ENCODE measurements at regions not wholly inside any gene's neighbourhood (a gene's known extent, or its start where the extent isn't known, plus 50 kb on each side); places are given as distances from the start of the nearest gene placed in this dataset.

GRCh38 chr6:130585587-130585986, 219.8 kb downstream of the TMEM200A start:
- Histone ChIP-seq H3K9me3 (ENCODE audit: insufficient read depth, low read depth, low read length) (no peaks in the 10 kb centered on the region), H3K4me1 (ENCODE audit: insufficient read depth, low read length) (no peaks in the 10 kb centered on the region), H3K9ac (ENCODE audit: low read depth, low read length) (no peak overlapping the region), H3K36me3 (ENCODE audit: insufficient read depth, low read length) (no peaks in the 10 kb centered on the region), H3K27me3 (ENCODE audit: insufficient read depth, low read length) (no peaks in the 10 kb centered on the region), H3K4me3 (ENCODE audit: low read length) (no peak overlapping the region), H3K27ac (ENCODE audit: low read depth, low read length) (no peak overlapping the region)
- 98% methylated on average over 5 of the region's 5 CpGs for WGBS

GRCh38 chr6:130587778-130588520, 222.1 kb downstream of the TMEM200A start:
- Histone ChIP-seq H3K27ac (ENCODE audit: low read depth, low read length) (no peak overlapping the region), H3K4me3 (ENCODE audit: low read length) (no peak overlapping the region), H3K9ac (ENCODE audit: low read depth, low read length) (no peak overlapping the region), H3K27me3 (ENCODE audit: insufficient read depth, low read length) (no peaks in the 10 kb centered on the region), H3K9me3 (ENCODE audit: insufficient read depth, low read depth, low read length) (no peaks in the 10 kb centered on the region), H3K4me1 (ENCODE audit: insufficient read depth, low read length) (no peaks in the 10 kb centered on the region), H3K36me3 (ENCODE audit: insufficient read depth, low read length) (no peaks in the 10 kb centered on the region)
- 84% methylated on average over 1 of the region's 2 CpGs for WGBS

- Histone ChIP-seq H3K36me3 (ENCODE audit: insufficient read depth, low read length) (no peaks in the 10 kb centered on the region), H3K4me1 (ENCODE audit: insufficient read depth, low read length) (no peaks in the 10 kb centered on the region), H3K27ac (ENCODE audit: low read depth, low read length) (no peak overlapping the region), H3K9me3 (ENCODE audit: insufficient read depth, low read depth, low read length) (no peaks in the 10 kb centered on the region), H3K4me3 (ENCODE audit: low read length) (no peak overlapping the region), H3K27me3 (ENCODE audit: insufficient read depth, low read length) (no peaks in the 10 kb centered on the region), H3K9ac (ENCODE audit: low read depth, low read length) (no peak overlapping the region)
- WGBS: no CpG with 5 or more reads among the region's 1 CpG
Observed at GRCh38 chr6:130593200-130593599, 227.4 kb downstream of the TMEM200A start.

GRCh38 chr6:130593948-130594347, 228.1 kb downstream of the TMEM200A start:
- Histone ChIP-seq H3K9me3 (ENCODE audit: insufficient read depth, low read depth, low read length) (no peaks in the 10 kb centered on the region), H3K4me3 (ENCODE audit: low read length) (no peak overlapping the region), H3K27me3 (ENCODE audit: insufficient read depth, low read length) (no peaks in the 10 kb centered on the region), H3K27ac (ENCODE audit: low read depth, low read length) (no peak overlapping the region), H3K36me3 (ENCODE audit: insufficient read depth, low read length) (no peaks in the 10 kb centered on the region), H3K9ac (ENCODE audit: low read depth, low read length) (no peak overlapping the region), H3K4me1 (ENCODE audit: insufficient read depth, low read length) (no peaks in the 10 kb centered on the region)
- WGBS: 92% methylated on average over 3 of the region's 3 CpGs

GRCh38 chr6:130598021-130598989, 228.9 kb upstream of the SMLR1 start:
- H3K36me3 ChIP-seq (ENCODE audit: insufficient read depth, low read length): no peaks in the 10 kb centered on the region
- no peak overlapping the region for H3K27ac ChIP-seq (ENCODE audit: low read depth, low read length)
- H3K4me3 ChIP-seq (ENCODE audit: low read length): no peak overlapping the region
- no peak overlapping the region for H3K9ac ChIP-seq (ENCODE audit: low read depth, low read length)
- no peaks in the 10 kb centered on the region for H3K27me3 ChIP-seq (ENCODE audit: insufficient read depth, low read length)
- WGBS: 93% methylated on average over 2 of the region's 2 CpGs
- H3K9me3 ChIP-seq (ENCODE audit: insufficient read depth, low read depth, low read length): no peaks in the 10 kb centered on the region
- H3K4me1 ChIP-seq (ENCODE audit: insufficient read depth, low read length): no peaks in the 10 kb centered on the region

- H3K9me3 ChIP-seq (ENCODE audit: insufficient read depth, low read depth, low read length): no peaks in the 10 kb centered on the region
- WGBS: 90% methylated on average over 2 of the region's 2 CpGs
- no peaks in the 10 kb centered on the region for H3K27me3 ChIP-seq (ENCODE audit: insufficient read depth, low read length)
- no peak overlapping the region for H3K27ac ChIP-seq (ENCODE audit: low read depth, low read length)
- no peaks in the 10 kb centered on the region for H3K4me1 ChIP-seq (ENCODE audit: insufficient read depth, low read length)
- no peak overlapping the region for H3K9ac ChIP-seq (ENCODE audit: low read depth, low read length)
- H3K36me3 ChIP-seq (ENCODE audit: insufficient read depth, low read length): no peaks in the 10 kb centered on the region
- H3K4me3 ChIP-seq (ENCODE audit: low read length): no peak overlapping the region
Observed at GRCh38 chr6:130600880-130601341, 226.3 kb upstream of the SMLR1 start.

- Histone ChIP-seq H3K27me3 (ENCODE audit: insufficient read depth, low read length) (no peaks in the 10 kb centered on the region), H3K36me3 (ENCODE audit: insufficient read depth, low read length) (no peaks in the 10 kb centered on the region), H3K9ac (ENCODE audit: low read depth, low read length) (no peak overlapping the region), H3K27ac (ENCODE audit: low read depth, low read length) (no peak overlapping the region), H3K4me3 (ENCODE audit: low read length) (no peak overlapping the region), H3K4me1 (ENCODE audit: insufficient read depth, low read length) (no peaks in the 10 kb centered on the region), H3K9me3 (ENCODE audit: insufficient read depth, low read depth, low read length) (no peaks in the 10 kb centered on the region)
- WGBS: 75% methylated on average over 8 of the region's 8 CpGs
Observed at GRCh38 chr6:130602151-130602770, 224.9 kb upstream of the SMLR1 start.

GRCh38 chr6:130603391-130603790, 223.8 kb upstream of the SMLR1 start:
- Histone ChIP-seq H3K9me3 (ENCODE audit: insufficient read depth, low read depth, low read length) (no peaks in the 10 kb centered on the region), H3K27me3 (ENCODE audit: insufficient read depth, low read length) (no peaks in the 10 kb centered on the region), H3K4me1 (ENCODE audit: insufficient read depth, low read length) (no peaks in the 10 kb centered on the region), H3K27ac (ENCODE audit: low read depth, low read length) (no peak overlapping the region), H3K36me3 (ENCODE audit: insufficient read depth, low read length) (no peaks in the 10 kb centered on the region), H3K9ac (ENCODE audit: low read depth, low read length) (no peak overlapping the region), H3K4me3 (ENCODE audit: low read length) (no peak overlapping the region)
- 93% methylated on average over 3 of the region's 3 CpGs for WGBS

- H3K27ac ChIP-seq (ENCODE audit: low read depth, low read length): no peak overlapping the region
- no peaks in the 10 kb centered on the region for H3K4me1 ChIP-seq (ENCODE audit: insufficient read depth, low read length)
- 81% methylated on average over 2 of the region's 2 CpGs for WGBS
- H3K36me3 ChIP-seq (ENCODE audit: insufficient read depth, low read length): no peaks in the 10 kb centered on the region
- no peaks in the 10 kb centered on the region for H3K27me3 ChIP-seq (ENCODE audit: insufficient read depth, low read length)
- H3K9me3 ChIP-seq (ENCODE audit: insufficient read depth, low read depth, low read length): no peaks in the 10 kb centered on the region
- H3K9ac ChIP-seq (ENCODE audit: low read depth, low read length): no peak overlapping the region
- no peak overlapping the region for H3K4me3 ChIP-seq (ENCODE audit: low read length)
Observed at GRCh38 chr6:130604841-130605399, 222.3 kb upstream of the SMLR1 start.

GRCh38 chr6:130610303-130610702, 216.9 kb upstream of the SMLR1 start:
- WGBS: 100% methylated on average over 2 of the region's 2 CpGs
- Histone ChIP-seq H3K27me3 (ENCODE audit: insufficient read depth, low read length) (no peaks in the 10 kb centered on the region), H3K4me1 (ENCODE audit: insufficient read depth, low read length) (peaks cover 12% of the 10 kb centered on the region; the same call in 1 of the 2 replicates), H3K27ac (ENCODE audit: low read depth, low read length) (no peak overlapping the region), H3K9ac (ENCODE audit: low read depth, low read length) (no peak overlapping the region), H3K36me3 (ENCODE audit: insufficient read depth, low read length) (no peaks in the 10 kb centered on the region), H3K4me3 (ENCODE audit: low read length) (no peak overlapping the region), H3K9me3 (ENCODE audit: insufficient read depth, low read depth, low read length) (no peaks in the 10 kb centered on the region)

Measured in HUES64 (cell line).